Endothelial cell of umbilical vein (primary cell): ENCODE measurements at regions not wholly inside any gene's neighbourhood (a gene's known extent, or its start where the extent isn't known, plus 50 kb on each side); places are given as distances from the start of the nearest gene placed in this dataset.

ENCODE experiments used
- BruUV-seq: library from RNA; stranded (reverse); fragments of 400-500 nt; replicated peaks from 2 replicates; lab custom pipeline; 2021; lab: Mats Ljungman, UMichigan
- CTCF ChIA-PET: fragments of 300-600, 350-600 bp; sonication (Branson Sonifier 250); formaldehyde crosslinking; loops from one replicate; lab custom pipeline; 2021; ENCODE audit warnings: antibody characterized with exemption, inconsistent platforms; lab: Charles Lee
- POLR2A ChIA-PET: fragments of 300-600, 350-600 bp; sonication (Branson Sonifier 250); formaldehyde crosslinking; loops from one replicate; lab custom pipeline; 2021; ENCODE audit warnings: antibody characterized with exemption, inconsistent platforms; lab: Charles Lee
- DNase-seq: peaks from one replicate; pipeline ENCODE4 v3.0.0-alpha.2; 2011; ENCODE audit warnings: low read depth, low spot score
- FAIRE-seq: peaks from 2 replicates; lab custom pipeline; 2011; peaks lifted over from hg19 to GRCh38; lab: Jason Lieb, UNC
- H2AFZ ChIP-seq: 2 replicates; pipeline ENCODE4 v1.6.0; 2012; ENCODE audit warnings: low read depth, low read length, control low read depth, inconsistent platforms
- H3K27ac ChIP-seq: 2 replicates; pipeline ENCODE4 v1.5.1; 2011; ENCODE audit warnings: low read depth, mild to moderate bottlenecking, control low read depth, low read length, moderate library complexity; ENCODE audit not compliant: insufficient read depth
- H3K27me3 ChIP-seq, 2 experiments: 2 replicates each; pipeline versions ENCODE4 v1.6.0 to v1.6.1; 2011; ENCODE audit warnings: low read length in 2 of 2, mixed read lengths in 1 of 2; ENCODE audit not compliant: control insufficient read depth in 2 of 2, insufficient read depth in 2 of 2
- H3K36me3 ChIP-seq, 2 experiments: 2 replicates in 1 of 2; 3 replicates in 1 of 2; pipeline ENCODE4 v1.5.1; 2011; ENCODE audit warnings: low read length in 2 of 2, mild to moderate bottlenecking in 1 of 2, moderate library complexity in 1 of 2; ENCODE audit not compliant: control insufficient read depth in 2 of 2, insufficient read depth in 2 of 2; ENCODE audit errors: extremely low read depth in 1 of 2
- H3K4me1 ChIP-seq: 3 replicates; pipeline ENCODE4 v1.5.1; 2011; ENCODE audit warnings: mild to moderate bottlenecking, low read length; ENCODE audit not compliant: control insufficient read depth, insufficient read depth; ENCODE audit errors: extremely low read depth
- H3K4me2 ChIP-seq: 2 replicates; pipeline ENCODE4 v1.6.1; 2011; ENCODE audit warnings: low read length, control low read depth, mixed read lengths; ENCODE audit not compliant: insufficient read depth
- H3K4me3 ChIP-seq, 3 experiments: fragments of 200-600 bp in 1 of 3; sonication (generic), shearing (Covaris generic) in 1 of 3; replicated peaks in 1 of 3; 2 replicates each; pipeline ENCODE4 v1.5.1; 2011 to 2016; ENCODE audit warnings: control low read depth in 3 of 3, low read length in 3 of 3, mild to moderate bottlenecking in 2 of 3, inconsistent platforms in 1 of 3, low read depth in 1 of 3, moderate library complexity in 1 of 3; ENCODE audit not compliant: insufficient read depth in 1 of 3
- H3K79me2 ChIP-seq: 2 replicates; pipeline ENCODE4 v1.6.0; 2012; ENCODE audit warnings: low read length, inconsistent platforms; ENCODE audit not compliant: control insufficient read depth, insufficient read depth
- H3K9ac ChIP-seq: replicated peaks from 2 replicates; pipeline ENCODE3; 2011; ENCODE audit warnings: low read length, control low read depth; ENCODE audit not compliant: insufficient read depth; ENCODE audit errors: extremely low read depth
- H3K9me1 ChIP-seq: replicated peaks from 3 replicates; pipeline ENCODE4 v1.6.0; 2011; ENCODE audit warnings: mild to moderate bottlenecking, low read length; ENCODE audit not compliant: control insufficient read depth, insufficient read depth; ENCODE audit errors: extremely low read depth
- H3K9me3 ChIP-seq: replicated peaks from 2 replicates; pipeline ENCODE4 v1.5.1; 2012; ENCODE audit warnings: low read length, inconsistent platforms; ENCODE audit not compliant: control insufficient read depth, insufficient read depth
- H4K20me1 ChIP-seq: replicated peaks from 2 replicates; pipeline ENCODE3; 2011; ENCODE audit warnings: mild to moderate bottlenecking, low read length; ENCODE audit not compliant: control insufficient read depth, insufficient read depth; ENCODE audit errors: extremely low read depth
- EZH2 ChIP-seq: IDR thresholded peaks from 2 replicates; pipeline ENCODE4 v1.6.1; 2012; ENCODE audit warnings: borderline replicate concordance, low read depth, mild to moderate bottlenecking, moderate library complexity, low read length, inconsistent platforms; ENCODE audit not compliant: severe bottlenecking
- FOS ChIP-seq: IDR thresholded peaks from 2 replicates; pipeline ENCODE4 v1.6.1; 2011; ENCODE audit warnings: mild to moderate bottlenecking, low read length, moderate library complexity, borderline replicate concordance; ENCODE audit not compliant: insufficient read depth
- GATA2 ChIP-seq: IDR thresholded peaks from 2 replicates; pipeline ENCODE4 v1.7.0; 2011; ENCODE audit warnings: low read depth, mild to moderate bottlenecking, moderate library complexity, mixed read lengths, low read length; ENCODE audit not compliant: insufficient read length, insufficient read depth
- JUN ChIP-seq: IDR thresholded peaks from 2 replicates; pipeline ENCODE4 v1.6.1; 2011; ENCODE audit warnings: borderline replicate concordance, low read depth; ENCODE audit not compliant: insufficient read length, insufficient read depth
- MYC ChIP-seq: IDR thresholded peaks from one replicate; pipeline ENCODE4 v1.6.1; 2011; ENCODE audit warnings: mild to moderate bottlenecking, low read depth, low read length
- POLR2A ChIP-seq: IDR thresholded peaks from 2 replicates; pipeline ENCODE4 v1.6.1; 2012; ENCODE audit warnings: low read depth, mild to moderate bottlenecking, control low read depth, low read length
- POLR2AphosphoS5 ChIP-seq: IDR thresholded peaks from 2 replicates; pipeline ENCODE4 v1.6.1; 2012; ENCODE audit warnings: low read depth, mild to moderate bottlenecking, control low read depth, low read length, moderate library complexity; ENCODE audit not compliant: insufficient read depth
- dilution Hi-C: fragments of 300-500 bp; cut with MboI; formaldehyde crosslinking; loops from one replicate; pipeline ENCODE4 v1.15.0; 2019; ENCODE audit warnings: low sequenced_read_pairs; ENCODE audit not compliant: extremely low pct_ligation_motif_present
- intact Hi-C: fragments of 100-400 bp; cut with micrococcal nuclease; formaldehyde crosslinking; loops from one replicate; pipeline ENCODE4 v1.10.0; 2022
- TF ChIP-seq, protein P1 (sequence below), 2 donors: IDR thresholded peaks; 1 replicate in 1 of 2; 2 replicates in 1 of 2; pipeline ENCODE4 v1.5.1; 2011; ENCODE audit warnings: low read length in 2 of 2, mild to moderate bottlenecking in 2 of 2, moderate library complexity in 2 of 2, control low read depth in 1 of 2, inconsistent platforms in 1 of 2, low read depth in 1 of 2; ENCODE audit not compliant: insufficient read depth in 1 of 2; ENCODE audit errors: extremely low read depth in 1 of 2
- TF ChIP-seq, protein P2 (sequence below): IDR thresholded peaks from 2 replicates; pipeline ENCODE4 v1.6.1; 2011; ENCODE audit not compliant: insufficient read depth, insufficient read length

- no peak overlapping the region for H3K27ac ChIP-seq
- H3K9me3 ChIP-seq: no peaks in the 10 kb centered on the region
- H3K4me3 ChIP-seq: no peak overlapping the region
- TF ChIP-seq POLR2A (no peak), FOS (no peak), JUN (no peak), GATA2 (no peak), POLR2AphosphoS5 (no peak), MYC (no peak), EZH2 (no peak)
- TF ChIP-seq, protein P1, sequence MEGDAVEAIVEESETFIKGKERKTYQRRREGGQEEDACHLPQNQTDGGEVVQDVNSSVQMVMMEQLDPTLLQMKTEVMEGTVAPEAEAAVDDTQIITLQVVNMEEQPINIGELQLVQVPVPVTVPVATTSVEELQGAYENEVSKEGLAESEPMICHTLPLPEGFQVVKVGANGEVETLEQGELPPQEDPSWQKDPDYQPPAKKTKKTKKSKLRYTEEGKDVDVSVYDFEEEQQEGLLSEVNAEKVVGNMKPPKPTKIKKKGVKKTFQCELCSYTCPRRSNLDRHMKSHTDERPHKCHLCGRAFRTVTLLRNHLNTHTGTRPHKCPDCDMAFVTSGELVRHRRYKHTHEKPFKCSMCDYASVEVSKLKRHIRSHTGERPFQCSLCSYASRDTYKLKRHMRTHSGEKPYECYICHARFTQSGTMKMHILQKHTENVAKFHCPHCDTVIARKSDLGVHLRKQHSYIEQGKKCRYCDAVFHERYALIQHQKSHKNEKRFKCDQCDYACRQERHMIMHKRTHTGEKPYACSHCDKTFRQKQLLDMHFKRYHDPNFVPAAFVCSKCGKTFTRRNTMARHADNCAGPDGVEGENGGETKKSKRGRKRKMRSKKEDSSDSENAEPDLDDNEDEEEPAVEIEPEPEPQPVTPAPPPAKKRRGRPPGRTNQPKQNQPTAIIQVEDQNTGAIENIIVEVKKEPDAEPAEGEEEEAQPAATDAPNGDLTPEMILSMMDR (IDR thresholded peaks at IDR 0.05; ENCODE audit: extremely low read depth in 1 of 2, insufficient read depth in 1 of 2, low read depth in 1 of 2, low read length in 2 of 2): no peak
- TF ChIP-seq, protein P2, sequence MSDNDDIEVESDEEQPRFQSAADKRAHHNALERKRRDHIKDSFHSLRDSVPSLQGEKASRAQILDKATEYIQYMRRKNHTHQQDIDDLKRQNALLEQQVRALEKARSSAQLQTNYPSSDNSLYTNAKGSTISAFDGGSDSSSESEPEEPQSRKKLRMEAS: no peak
- POLR2A ChIA-PET: no interaction called here
- H3K79me2 ChIP-seq: no peaks in the 10 kb centered on the region
- peaks cover 4% of the 10 kb centered on the region for H3K4me1 ChIP-seq
- H3K9me1 ChIP-seq: no peaks in the 10 kb centered on the region
- peaks cover 17% of the 10 kb centered on the region in 2 experiments for H3K27me3 ChIP-seq
- no peak overlapping the region for H3K9ac ChIP-seq
- intact Hi-C loops (loop anchor here (1.0 to 5.0 kb wide), 4 partner anchors 241 to 611 kb away; no protein-coding TSS in a partner anchor), dilution Hi-C loops (no loop called here)
- no peaks in the 10 kb centered on the region for H3K36me3 ChIP-seq
- CTCF ChIA-PET: interaction anchor here (0.6 to 5.6 kb wide), 55 partner anchors 9 to 628 kb away, joined by 3 to 68 read pairs (median 5); no protein-coding TSS in a partner anchor
- no TSS peak for BruUV-seq
- no peak for FAIRE-seq
- no peak overlapping the region for H3K4me2 ChIP-seq
- no peak overlapping the region for H2AFZ ChIP-seq
- DNase-seq: no peak
- H4K20me1 ChIP-seq: no peaks in the 10 kb centered on the region
Measured at GRCh38 chr10:78657862-78658165, 411.0 kb upstream of the ZMIZ1 start.
